Dendritic cell treated with granulocyte-macrophage colony-stimulating factor and Interleukin-4, amounts not matched to agents 40 ng/mL and 50 ng/mL, for 4 days (primary cell): ENCODE measurements at regions not wholly inside any gene's neighbourhood (a gene's known extent, or its start where the extent isn't known, plus 50 kb on each side); places are given as distances from the start of the nearest gene placed in this dataset.

Experiments used
- H3K27ac Mint-ChIP-seq: one replicate; pipeline ENCODE4 v1.8.0; 2022; ENCODE audit warnings: mild to moderate bottlenecking, mixed read lengths
- H3K27me3 Mint-ChIP-seq: one replicate; pipeline ENCODE4 v1.8.0; 2022; ENCODE audit warnings: mild to moderate bottlenecking, mixed read lengths
- H3K36me3 Mint-ChIP-seq: one replicate; pipeline ENCODE4 v1.8.0; 2022; ENCODE audit warnings: low read depth, mixed read lengths
- H3K4me1 Mint-ChIP-seq: one replicate; pipeline ENCODE4 v1.8.0; 2022; ENCODE audit warnings: low read depth, mixed read lengths
- H3K4me3 Mint-ChIP-seq: one replicate; pipeline ENCODE4 v1.8.0; 2022; ENCODE audit warnings: mild to moderate bottlenecking, moderate library complexity, mixed read lengths
- H3K9me3 Mint-ChIP-seq: one replicate; pipeline ENCODE4 v1.8.0; 2022; ENCODE audit warnings: mixed read lengths
- intact Hi-C: fragments of 100-400 bp; cut with micrococcal nuclease; formaldehyde crosslinking; loops from one replicate; pipeline ENCODE4 v1.15.0; 2022

GRCh38 chr17:5675625-5676421 lies 91.5 kb upstream of the NLRP1 start:
- Mint-ChIP-seq H3K4me3 (no peak overlapping the region), H3K27ac (no peak overlapping the region), H3K27me3 (peaks cover 17% of the 10 kb centered on the region), H3K36me3 (no peaks in the 10 kb centered on the region), H3K9me3 (no peaks in the 10 kb centered on the region), H3K4me1 (peaks cover 11% of the 10 kb centered on the region)
- intact Hi-C loops: no loop called here

- Mint-ChIP-seq H3K27me3 (peaks cover 25% of the 10 kb centered on the region), H3K9me3 (no peaks in the 10 kb centered on the region), H3K4me1 (peaks cover 7% of the 10 kb centered on the region), H3K27ac (no peak overlapping the region), H3K36me3 (no peaks in the 10 kb centered on the region), H3K4me3 (no peak overlapping the region)
- intact Hi-C loops: no loop called here
These were observed 93.3 kb upstream of the NLRP1 start for GRCh38 chr17:5677620-5678019.

- no peak overlapping the region for H3K4me3 Mint-ChIP-seq
- H3K36me3 Mint-ChIP-seq: no peaks in the 10 kb centered on the region
- H3K27me3 Mint-ChIP-seq: peaks cover 28% of the 10 kb centered on the region
- intact Hi-C loops: no loop called here
- no peak overlapping the region for H3K27ac Mint-ChIP-seq
- peaks cover 1% of the 10 kb centered on the region for H3K4me1 Mint-ChIP-seq
- H3K9me3 Mint-ChIP-seq: no peaks in the 10 kb centered on the region
These were observed 93.9 kb upstream of the NLRP1 start for GRCh38 chr17:5678171-5678570.

- Mint-ChIP-seq H3K4me1 (no peaks in the 10 kb centered on the region), H3K4me3 (no peak overlapping the region), H3K9me3 (no peaks in the 10 kb centered on the region), H3K27ac (no peak overlapping the region), H3K36me3 (no peaks in the 10 kb centered on the region), H3K27me3 (peaks cover 29% of the 10 kb centered on the region)
- intact Hi-C loops: no loop called here
These were observed 96.5 kb upstream of the NLRP1 start for GRCh38 chr17:5680766-5681165.

- Mint-ChIP-seq H3K36me3 (no peaks in the 10 kb centered on the region), H3K27me3 (peaks cover 24% of the 10 kb centered on the region), H3K27ac (no peak overlapping the region), H3K4me3 (no peak overlapping the region), H3K4me1 (no peaks in the 10 kb centered on the region), H3K9me3 (no peaks in the 10 kb centered on the region)
- intact Hi-C loops: no loop called here
These were observed 98.9 kb upstream of the NLRP1 start for GRCh38 chr17:5683241-5683640.

- H3K4me1 Mint-ChIP-seq: no peaks in the 10 kb centered on the region
- H3K4me3 Mint-ChIP-seq: no peak overlapping the region
- H3K27ac Mint-ChIP-seq: no peak overlapping the region
- H3K36me3 Mint-ChIP-seq: no peaks in the 10 kb centered on the region
- intact Hi-C loops: no loop called here
- H3K27me3 Mint-ChIP-seq: peaks cover 18% of the 10 kb centered on the region
- no peaks in the 10 kb centered on the region for H3K9me3 Mint-ChIP-seq
These were observed 101.8 kb upstream of the NLRP1 start for GRCh38 chr17:5686074-5686635.

GRCh38 chr17:5687646-5688045 lies 103.3 kb upstream of the NLRP1 start:
- intact Hi-C loops: no loop called here
- Mint-ChIP-seq H3K27me3 (peaks cover 13% of the 10 kb centered on the region), H3K4me3 (no peak overlapping the region), H3K36me3 (no peaks in the 10 kb centered on the region), H3K27ac (no peak overlapping the region), H3K4me1 (no peaks in the 10 kb centered on the region), H3K9me3 (no peaks in the 10 kb centered on the region)

GRCh38 chr17:5693821-5694220 lies 109.5 kb upstream of the NLRP1 start:
- Mint-ChIP-seq H3K4me3 (no peak overlapping the region), H3K9me3 (no peaks in the 10 kb centered on the region), H3K4me1 (no peaks in the 10 kb centered on the region), H3K36me3 (no peaks in the 10 kb centered on the region), H3K27me3 (peaks cover 18% of the 10 kb centered on the region), H3K27ac (no peak overlapping the region)
- intact Hi-C loops: no loop called here

GRCh38 chr17:5694551-5694950 lies 110.2 kb upstream of the NLRP1 start:
- Mint-ChIP-seq H3K27ac (no peak overlapping the region), H3K27me3 (peaks cover 22% of the 10 kb centered on the region), H3K4me1 (no peaks in the 10 kb centered on the region)

GRCh38 chr17:5695480-5695879 lies 111.2 kb upstream of the NLRP1 start:
- intact Hi-C loops: no loop called here
- Mint-ChIP-seq H3K27me3 (peaks cover 26% of the 10 kb centered on the region), H3K27ac (no peak overlapping the region), H3K4me3 (no peak overlapping the region), H3K9me3 (no peaks in the 10 kb centered on the region), H3K36me3 (no peaks in the 10 kb centered on the region), H3K4me1 (no peaks in the 10 kb centered on the region)

More at GRCh38 chr17:5694551-5694950, 110.2 kb upstream of the NLRP1 start:
- no peaks in the 10 kb centered on the region for H3K36me3 Mint-ChIP-seq
- intact Hi-C loops: no loop called here
- H3K4me3 Mint-ChIP-seq: no peak overlapping the region
- no peaks in the 10 kb centered on the region for H3K9me3 Mint-ChIP-seq

GRCh38 chr17:5698959-5699358 lies 114.7 kb upstream of the NLRP1 start:
- H3K4me1 Mint-ChIP-seq: no peaks in the 10 kb centered on the region
- H3K36me3 Mint-ChIP-seq: no peaks in the 10 kb centered on the region
- peaks cover 40% of the 10 kb centered on the region for H3K27me3 Mint-ChIP-seq
- H3K4me3 Mint-ChIP-seq: no peak overlapping the region
- H3K9me3 Mint-ChIP-seq: no peaks in the 10 kb centered on the region
- H3K27ac Mint-ChIP-seq: no peak overlapping the region
- intact Hi-C loops: no loop called here

GRCh38 chr17:5699814-5700213 lies 115.5 kb upstream of the NLRP1 start:
- intact Hi-C loops: no loop called here
- no peak overlapping the region for H3K4me3 Mint-ChIP-seq
- H3K36me3 Mint-ChIP-seq: no peaks in the 10 kb centered on the region
- H3K27me3 Mint-ChIP-seq: peaks cover 40% of the 10 kb centered on the region
- H3K4me1 Mint-ChIP-seq: no peaks in the 10 kb centered on the region
- H3K9me3 Mint-ChIP-seq: no peaks in the 10 kb centered on the region
- H3K27ac Mint-ChIP-seq: no peak overlapping the region

GRCh38 chr17:5700745-5701144 lies 116.4 kb upstream of the NLRP1 start:
- Mint-ChIP-seq H3K36me3 (no peaks in the 10 kb centered on the region), H3K4me1 (no peaks in the 10 kb centered on the region), H3K4me3 (no peak overlapping the region), H3K27me3 (peaks cover 40% of the 10 kb centered on the region), H3K9me3 (no peaks in the 10 kb centered on the region), H3K27ac (no peak overlapping the region)
- intact Hi-C loops: no loop called here

- H3K4me1 Mint-ChIP-seq: no peaks in the 10 kb centered on the region
- H3K9me3 Mint-ChIP-seq: no peaks in the 10 kb centered on the region
- H3K36me3 Mint-ChIP-seq: no peaks in the 10 kb centered on the region
- intact Hi-C loops: no loop called here
- no peak overlapping the region for H3K4me3 Mint-ChIP-seq
- peaks cover 39% of the 10 kb centered on the region for H3K27me3 Mint-ChIP-seq
- H3K27ac Mint-ChIP-seq: no peak overlapping the region
These were observed 117.1 kb upstream of the NLRP1 start for GRCh38 chr17:5701381-5701780.
